ENCODE measurements at regions not wholly inside any gene's neighbourhood (a gene's known extent, or its start where the extent isn't known, plus 50 kb on each side); places are given as distances from the start of the nearest gene placed in this dataset.

DNA sequence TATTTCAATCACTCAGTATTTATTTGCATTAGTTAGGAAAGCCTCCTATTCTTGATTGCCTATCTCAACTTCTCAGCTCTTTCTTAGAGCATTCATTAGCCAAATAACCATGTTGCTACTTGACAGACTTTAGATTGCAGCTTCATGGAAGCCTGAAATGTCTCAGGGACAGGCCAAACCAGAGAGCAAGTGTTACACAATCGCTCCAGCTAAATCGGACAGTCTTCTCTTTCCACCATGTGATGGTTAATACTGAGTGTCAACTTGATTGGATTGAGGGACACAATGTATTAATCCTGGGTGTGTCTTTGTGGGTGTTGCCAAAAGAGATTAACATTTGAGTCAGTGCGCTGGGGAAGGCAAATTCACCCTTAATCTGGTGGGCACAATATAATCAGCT is 106.5 kb upstream of the DRD2 start:
- peaks cover 38% of the 10 kb centered on the region for H3K4me1 Mint-ChIP-seq
- Histone ChIP-seq H4K20me1 (ENCODE audit: low read depth) (no peaks in the 10 kb centered on the region), H3K27me3 (no peaks in the 10 kb centered on the region), H3K4me2 (no peak overlapping the region), H3K79me2 (ENCODE audit: low read depth) (no peaks in the 10 kb centered on the region), H3F3A (ENCODE audit: low read depth) (peaks cover 22% of the 10 kb centered on the region), H3K9me3 (ENCODE audit: low read depth) (no peaks in the 10 kb centered on the region), H3K4me1 (peaks cover 36% of the 10 kb centered on the region), H3K4me3 (no peak overlapping the region), H3K9ac (no peak overlapping the region), H2AFZ (replicated peaks) (no peak overlapping the region), H3K36me3 (no peaks in the 10 kb centered on the region), H3K27ac (no peak overlapping the region)
- no peak overlapping the region for H3K4me3 Mint-ChIP-seq
- H3K36me3 Mint-ChIP-seq = no peaks in the 10 kb centered on the region
- H3K27me3 Mint-ChIP-seq (ENCODE audit: insufficient read depth, low read depth) = peaks cover 12% of the 10 kb centered on the region
- H3K27ac Mint-ChIP-seq = no peak overlapping the region
- peak; percentile 22 for DNase-seq (ENCODE audit: low spot score)
- TF ChIP-seq EZH2phosphoT487 (IDR thresholded peaks at IDR 0.05) = peak; percentile 47
- no peak for TF ChIP-seq EZH2 (IDR thresholded peaks at IDR 0.05)
- no peaks in the 10 kb centered on the region for H3K9me3 Mint-ChIP-seq

DNA sequence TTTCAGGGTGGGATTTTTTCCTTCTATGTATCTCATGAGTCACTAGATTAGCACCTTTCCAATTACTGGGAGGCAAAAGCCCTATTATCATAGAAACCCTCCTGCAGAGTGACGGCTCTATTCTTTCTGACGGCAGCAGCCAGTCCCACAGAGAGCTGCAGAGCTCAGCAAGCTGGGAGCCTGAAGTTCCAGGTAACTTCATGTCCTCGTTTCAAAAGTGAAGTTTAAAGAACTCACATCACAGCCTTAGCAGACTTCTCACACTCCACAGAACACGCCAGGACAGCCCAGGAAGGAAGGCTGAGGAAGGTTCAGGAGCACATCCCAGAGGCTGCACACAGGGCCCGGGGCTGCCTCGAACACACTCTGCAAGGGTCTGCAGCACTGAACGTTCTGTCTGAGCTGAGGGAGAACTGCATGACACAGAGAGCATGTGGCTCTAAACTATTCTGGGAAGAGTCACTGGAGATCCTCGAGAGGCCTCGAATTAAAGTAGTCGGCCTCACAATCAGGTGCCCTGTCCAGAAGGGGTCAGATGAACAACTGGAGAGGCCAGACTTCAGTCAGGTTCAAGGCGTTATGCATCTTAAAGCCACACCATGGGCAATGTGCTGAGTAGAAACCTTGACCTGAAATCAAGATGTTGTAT is 104.2 kb upstream of the DRD2 start:
- peaks cover 12% of the 10 kb centered on the region for H3K27me3 Mint-ChIP-seq (ENCODE audit: insufficient read depth, low read depth)
- Histone ChIP-seq H3K36me3 (no peaks in the 10 kb centered on the region), H3K4me3 (no peak overlapping the region), H3K27me3 (no peaks in the 10 kb centered on the region), H3K9ac (no peak overlapping the region), H4K20me1 (ENCODE audit: low read depth) (no peaks in the 10 kb centered on the region), H3K79me2 (ENCODE audit: low read depth) (no peaks in the 10 kb centered on the region), H3F3A (ENCODE audit: low read depth) (peaks cover 22% of the 10 kb centered on the region), H3K4me1 (peaks cover 37% of the 10 kb centered on the region), H3K27ac (no peak overlapping the region), H3K9me3 (ENCODE audit: low read depth) (no peaks in the 10 kb centered on the region), H2AFZ (replicated peaks) (no peak overlapping the region), H3K4me2 (peak overlapping the region; percentile 8)
- DNase-seq (ENCODE audit: low spot score) = peak; percentile 50
- H3K36me3 Mint-ChIP-seq = no peaks in the 10 kb centered on the region
- H3K27ac Mint-ChIP-seq = peak overlapping the region; percentile 62
- TF ChIP-seq EZH2 (IDR thresholded peaks at IDR 0.05) = no peak
- TF ChIP-seq, protein P1, sequence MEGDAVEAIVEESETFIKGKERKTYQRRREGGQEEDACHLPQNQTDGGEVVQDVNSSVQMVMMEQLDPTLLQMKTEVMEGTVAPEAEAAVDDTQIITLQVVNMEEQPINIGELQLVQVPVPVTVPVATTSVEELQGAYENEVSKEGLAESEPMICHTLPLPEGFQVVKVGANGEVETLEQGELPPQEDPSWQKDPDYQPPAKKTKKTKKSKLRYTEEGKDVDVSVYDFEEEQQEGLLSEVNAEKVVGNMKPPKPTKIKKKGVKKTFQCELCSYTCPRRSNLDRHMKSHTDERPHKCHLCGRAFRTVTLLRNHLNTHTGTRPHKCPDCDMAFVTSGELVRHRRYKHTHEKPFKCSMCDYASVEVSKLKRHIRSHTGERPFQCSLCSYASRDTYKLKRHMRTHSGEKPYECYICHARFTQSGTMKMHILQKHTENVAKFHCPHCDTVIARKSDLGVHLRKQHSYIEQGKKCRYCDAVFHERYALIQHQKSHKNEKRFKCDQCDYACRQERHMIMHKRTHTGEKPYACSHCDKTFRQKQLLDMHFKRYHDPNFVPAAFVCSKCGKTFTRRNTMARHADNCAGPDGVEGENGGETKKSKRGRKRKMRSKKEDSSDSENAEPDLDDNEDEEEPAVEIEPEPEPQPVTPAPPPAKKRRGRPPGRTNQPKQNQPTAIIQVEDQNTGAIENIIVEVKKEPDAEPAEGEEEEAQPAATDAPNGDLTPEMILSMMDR (IDR thresholded peaks at IDR 0.05) = no peak
- no peaks in the 10 kb centered on the region for H3K9me3 Mint-ChIP-seq
- H3K4me3 Mint-ChIP-seq = no peak overlapping the region
- H3K4me1 Mint-ChIP-seq = peaks cover 40% of the 10 kb centered on the region

DNA sequence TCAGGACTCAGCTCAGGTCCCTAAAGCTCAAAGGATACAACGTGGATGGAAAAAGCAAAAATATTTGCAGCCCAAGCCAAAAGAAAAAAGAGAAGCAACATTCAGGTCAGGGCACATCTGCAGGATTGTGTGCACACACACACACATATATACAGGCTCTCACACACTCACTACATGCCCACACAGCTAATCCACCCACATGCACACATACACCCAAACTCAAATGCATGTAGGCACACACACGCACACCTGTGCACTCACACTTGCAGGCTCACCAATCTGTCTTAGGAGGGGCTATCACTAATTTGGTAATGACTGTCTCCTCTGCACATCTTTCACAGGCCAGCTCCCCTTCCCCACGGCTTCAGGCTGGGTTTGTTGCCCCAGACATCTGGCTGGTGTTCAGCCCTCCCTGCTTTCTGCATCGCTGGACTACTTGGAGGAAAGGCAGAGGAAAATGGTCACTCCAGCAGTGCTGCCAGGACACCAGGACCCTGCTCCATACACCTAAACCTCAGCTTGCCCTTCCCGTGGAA is 103.6 kb upstream of the DRD2 start:
- H3K36me3 Mint-ChIP-seq = no peaks in the 10 kb centered on the region
- Histone ChIP-seq H2AFZ (replicated peaks) (no peak overlapping the region), H3K79me2 (ENCODE audit: low read depth) (no peaks in the 10 kb centered on the region), H3K4me1 (peaks cover 44% of the 10 kb centered on the region), H4K20me1 (ENCODE audit: low read depth) (no peaks in the 10 kb centered on the region), H3K27ac (no peak overlapping the region), H3K9me3 (ENCODE audit: low read depth) (no peaks in the 10 kb centered on the region), H3K36me3 (no peaks in the 10 kb centered on the region), H3K4me3 (no peak overlapping the region), H3K4me2 (peak overlapping the region; percentile 8), H3K27me3 (no peaks in the 10 kb centered on the region), H3K9ac (no peak overlapping the region), H3F3A (ENCODE audit: low read depth) (peaks cover 22% of the 10 kb centered on the region)
- peak overlapping the region; percentile 15 for H3K27ac Mint-ChIP-seq
- TF ChIP-seq EZH2 (IDR thresholded peaks at IDR 0.05) (no peak), EZH2phosphoT487 (IDR thresholded peaks at IDR 0.05) (no peak)
- TF ChIP-seq, protein P1 (IDR thresholded peaks at IDR 0.05) = no peak
- no peak for DNase-seq (ENCODE audit: low spot score)
- H3K27me3 Mint-ChIP-seq (ENCODE audit: insufficient read depth, low read depth) = peaks cover 12% of the 10 kb centered on the region
- H3K4me1 Mint-ChIP-seq = peaks cover 46% of the 10 kb centered on the region
- H3K4me3 Mint-ChIP-seq = no peak overlapping the region
- H3K9me3 Mint-ChIP-seq = no peaks in the 10 kb centered on the region

DNA sequence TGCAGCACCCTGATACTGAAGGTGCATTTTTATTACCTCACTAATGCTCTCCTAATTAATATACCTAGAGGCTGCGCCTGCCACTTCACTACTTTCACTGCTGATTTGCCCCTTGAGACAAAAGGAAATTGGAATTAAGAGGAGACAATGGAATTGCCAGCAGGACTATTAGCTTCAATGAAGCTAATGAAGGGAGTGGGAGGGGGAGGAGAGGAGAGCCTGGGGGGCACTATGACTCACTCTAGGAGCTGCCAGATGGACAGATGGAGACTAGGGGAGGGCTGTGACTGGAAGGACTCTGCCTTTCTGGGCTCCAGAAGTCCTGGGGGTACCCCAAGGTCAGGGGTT is 102.8 kb upstream of the DRD2 start:
- DNase-seq (ENCODE audit: low spot score) = peak; percentile 40
- no peak overlapping the region for H3K4me3 Mint-ChIP-seq
- H3K4me2 ChIP-seq = peak overlapping the region; percentile 8
- H3K9me3 Mint-ChIP-seq = no peaks in the 10 kb centered on the region
- H3K9ac ChIP-seq = no peak overlapping the region
- peaks cover 46% of the 10 kb centered on the region for H3K4me1 Mint-ChIP-seq
- H3K27me3 ChIP-seq = no peaks in the 10 kb centered on the region
- H3K9me3 ChIP-seq (ENCODE audit: low read depth) = no peaks in the 10 kb centered on the region
- no peak overlapping the region for H3K4me3 ChIP-seq
- peaks cover 10% of the 10 kb centered on the region for H3K27me3 Mint-ChIP-seq (ENCODE audit: insufficient read depth, low read depth)
- H3K79me2 ChIP-seq (ENCODE audit: low read depth) = no peaks in the 10 kb centered on the region
- H3K36me3 ChIP-seq = no peaks in the 10 kb centered on the region
- H4K20me1 ChIP-seq (ENCODE audit: low read depth) = no peaks in the 10 kb centered on the region
- no peak overlapping the region for H2AFZ ChIP-seq (replicated peaks)
- H3F3A ChIP-seq (ENCODE audit: low read depth) = peaks cover 22% of the 10 kb centered on the region
- no peak overlapping the region for H3K27ac ChIP-seq
- no peak overlapping the region for H3K27ac Mint-ChIP-seq
- H3K36me3 Mint-ChIP-seq = no peaks in the 10 kb centered on the region
- H3K4me1 ChIP-seq = peaks cover 51% of the 10 kb centered on the region
- TF ChIP-seq EZH2 (IDR thresholded peaks at IDR 0.05) (no peak), EZH2phosphoT487 (IDR thresholded peaks at IDR 0.05) (no peak)
- TF ChIP-seq, protein P1 (IDR thresholded peaks at IDR 0.05) = no peak

Measured in neural progenitor cell (in vitro differentiated cells).